Ascending aorta (tissue), 2 donors: ENCODE measurements at regions not wholly inside any gene's neighbourhood (a gene's known extent, or its start where the extent isn't known, plus 50 kb on each side); places are given as distances from the start of the nearest gene placed in this dataset.

Experiments
- DNase-seq, 2 donors: peaks; one replicate each; pipeline ENCODE4 v3.0.0-alpha.2; 2019; ENCODE audit warnings: low spot score in 2 of 2
- H3K27ac ChIP-seq, 2 donors: fragments of 200-600 bp; sonication (generic); one replicate each; pipeline ENCODE4 v1.5.1; 2016 to 2017; ENCODE audit warnings: mild to moderate bottlenecking in 1 of 2
- H3K27me3 ChIP-seq: fragments of 200-600 bp; sonication (generic); one replicate; pipeline ENCODE4 v1.5.1; 2017
- H3K36me3 ChIP-seq, 2 donors: fragments of 200-600 bp; sonication (generic); one replicate each; pipeline ENCODE4 v1.5.1; 2016
- H3K4me1 ChIP-seq, 2 donors: fragments of 200-600 bp; sonication (generic); one replicate each; pipeline ENCODE4 v1.5.1; 2016 to 2017; ENCODE audit warnings: mild to moderate bottlenecking in 1 of 2
- H3K4me3 ChIP-seq, 2 donors: fragments of 200-600 bp; sonication (generic); one replicate each; pipeline ENCODE4 v1.5.1; 2016 to 2017; ENCODE audit warnings: mild to moderate bottlenecking in 1 of 2
- H3K9me3 ChIP-seq, 2 donors: fragments of 200-600 bp; sonication (generic); one replicate each; pipeline ENCODE4 v1.5.1; 2016
- intact Hi-C: fragments of 100-400 bp; cut with DNase I; formaldehyde crosslinking; loops from one replicate; pipeline ENCODE4 v1.15.1; 2023
- TF ChIP-seq, protein P1 (sequence below), 3 experiments: fragments of 200-600 bp in 2 of 3; fragments of 450-650 bp in 1 of 3; sonication (generic) in 2 of 3; IDR thresholded peaks; one replicate each; pipeline ENCODE4 v1.5.1; 2016 to 2019; ENCODE audit warnings: antibody characterized with exemption in 3 of 3, mild to moderate bottlenecking in 1 of 3, moderate library complexity in 1 of 3

DNA sequence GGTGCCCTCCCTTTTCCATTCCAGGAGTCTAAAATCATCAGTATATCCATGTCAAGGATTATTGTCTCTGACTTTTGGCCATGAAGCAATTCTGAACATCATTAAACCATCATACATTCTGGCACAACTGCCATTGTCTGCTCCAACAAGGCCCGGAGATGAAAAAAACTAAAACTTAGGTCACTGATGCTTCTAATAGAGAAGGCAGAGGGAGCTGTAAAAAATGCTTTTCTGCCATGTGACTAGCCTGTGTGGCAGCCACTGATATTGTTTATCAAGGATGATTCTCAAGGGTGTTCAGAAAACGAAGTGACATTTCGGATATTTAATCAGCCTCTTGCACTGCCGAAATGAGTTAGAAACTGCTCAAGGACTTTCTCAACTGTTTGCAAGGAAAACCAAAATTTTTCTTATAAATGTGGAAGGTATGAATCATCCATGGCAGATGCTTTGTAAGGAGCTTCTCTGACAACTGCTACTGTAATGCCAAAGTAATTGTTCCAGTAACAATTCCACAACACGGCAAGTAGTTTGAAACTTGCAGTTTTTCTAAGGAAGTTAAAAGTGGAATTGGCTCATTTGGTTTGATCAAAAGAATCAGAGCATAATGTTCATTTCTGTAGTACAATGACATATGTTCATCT lies 1076.5 kb upstream of the FLRT2 start:
- H3K9me3 ChIP-seq, result no peaks in the 10 kb centered on the region
- intact Hi-C loops, result no loop called here
- no peak overlapping the region for H3K27ac ChIP-seq
- no peaks in the 10 kb centered on the region for H3K27me3 ChIP-seq
- H3K4me1 ChIP-seq, result no peaks in the 10 kb centered on the region
- DNase-seq, result no peak
- H3K36me3 ChIP-seq, result no peaks in the 10 kb centered on the region
- TF ChIP-seq, protein P1, sequence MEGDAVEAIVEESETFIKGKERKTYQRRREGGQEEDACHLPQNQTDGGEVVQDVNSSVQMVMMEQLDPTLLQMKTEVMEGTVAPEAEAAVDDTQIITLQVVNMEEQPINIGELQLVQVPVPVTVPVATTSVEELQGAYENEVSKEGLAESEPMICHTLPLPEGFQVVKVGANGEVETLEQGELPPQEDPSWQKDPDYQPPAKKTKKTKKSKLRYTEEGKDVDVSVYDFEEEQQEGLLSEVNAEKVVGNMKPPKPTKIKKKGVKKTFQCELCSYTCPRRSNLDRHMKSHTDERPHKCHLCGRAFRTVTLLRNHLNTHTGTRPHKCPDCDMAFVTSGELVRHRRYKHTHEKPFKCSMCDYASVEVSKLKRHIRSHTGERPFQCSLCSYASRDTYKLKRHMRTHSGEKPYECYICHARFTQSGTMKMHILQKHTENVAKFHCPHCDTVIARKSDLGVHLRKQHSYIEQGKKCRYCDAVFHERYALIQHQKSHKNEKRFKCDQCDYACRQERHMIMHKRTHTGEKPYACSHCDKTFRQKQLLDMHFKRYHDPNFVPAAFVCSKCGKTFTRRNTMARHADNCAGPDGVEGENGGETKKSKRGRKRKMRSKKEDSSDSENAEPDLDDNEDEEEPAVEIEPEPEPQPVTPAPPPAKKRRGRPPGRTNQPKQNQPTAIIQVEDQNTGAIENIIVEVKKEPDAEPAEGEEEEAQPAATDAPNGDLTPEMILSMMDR (IDR thresholded peaks at IDR 0.05), result no peak
- no peak overlapping the region for H3K4me3 ChIP-seq

DNA sequence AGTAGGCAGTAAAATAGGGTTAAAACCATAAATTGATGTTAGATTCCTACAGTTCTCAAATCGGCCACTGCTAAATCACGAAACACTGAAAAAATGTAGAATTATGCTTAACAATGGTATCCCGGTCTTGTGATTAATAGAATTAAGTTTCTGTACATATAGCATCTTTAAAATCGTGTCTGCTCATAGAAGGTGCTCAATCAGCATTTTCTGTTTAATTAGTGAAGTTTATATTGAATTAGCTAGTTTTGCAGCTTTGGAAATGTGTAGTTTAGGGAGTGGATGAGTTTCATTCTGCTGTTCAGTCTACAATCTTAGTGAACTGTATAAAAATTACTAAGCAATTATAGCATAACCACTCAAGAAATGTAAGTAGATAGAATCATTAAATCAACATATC lies 1075.8 kb upstream of the FLRT2 start:
- DNase-seq, result no peak
- TF ChIP-seq, protein P1 (IDR thresholded peaks at IDR 0.05), result no peak
- no peak overlapping the region for H3K4me3 ChIP-seq
- no peaks in the 10 kb centered on the region for H3K9me3 ChIP-seq
- no peaks in the 10 kb centered on the region for H3K27me3 ChIP-seq
- H3K36me3 ChIP-seq, result no peaks in the 10 kb centered on the region
- no peaks in the 10 kb centered on the region for H3K4me1 ChIP-seq
- H3K27ac ChIP-seq, result no peak overlapping the region
- intact Hi-C loops, result no loop called here

DNA sequence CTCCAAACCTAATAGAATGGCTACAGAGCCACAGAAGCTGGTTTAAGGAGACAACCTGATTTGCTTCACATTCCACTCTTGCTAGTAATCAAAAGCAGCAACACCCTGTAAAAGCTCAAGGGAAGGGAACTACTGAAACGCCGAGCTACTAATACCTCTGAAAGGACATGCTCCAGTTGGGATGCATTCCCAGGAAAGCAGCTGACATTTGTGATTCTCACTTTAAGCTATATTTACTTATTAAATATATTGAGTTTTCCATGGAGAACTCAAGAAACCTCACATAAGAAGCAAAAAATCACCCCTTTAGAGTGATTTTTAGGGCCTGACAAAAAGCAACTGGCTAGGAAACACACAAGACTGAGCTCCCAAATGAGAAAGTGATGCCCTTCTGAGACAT lies 1073.0 kb upstream of the FLRT2 start:
- TF ChIP-seq, protein P1 (IDR thresholded peaks at IDR 0.05), result no peak
- Histone ChIP-seq H3K4me3 (no peak overlapping the region), H3K27me3 (no peaks in the 10 kb centered on the region), H3K4me1 (no peaks in the 10 kb centered on the region), H3K9me3 (no peaks in the 10 kb centered on the region), H3K36me3 (no peaks in the 10 kb centered on the region), H3K27ac (no peak overlapping the region)
- intact Hi-C loops, result no loop called here
- DNase-seq, result no peak

DNA sequence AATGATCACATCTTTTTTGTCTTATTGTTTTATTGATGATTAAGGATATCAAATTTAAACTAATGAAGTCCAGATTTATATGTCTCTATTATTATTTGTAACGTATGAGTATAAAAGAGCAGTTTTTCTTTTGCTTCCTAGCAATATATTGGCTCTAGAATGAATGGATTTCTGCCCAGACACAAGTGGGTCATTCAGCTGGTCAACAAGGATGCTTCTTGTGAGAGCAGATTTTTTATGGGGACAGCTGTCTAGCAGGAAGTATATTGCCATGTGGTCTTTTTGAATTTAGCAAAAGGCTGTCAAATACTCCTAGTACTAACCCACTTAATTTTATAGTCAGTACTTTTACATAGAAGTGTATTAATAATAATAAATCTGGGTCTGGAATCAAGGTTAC lies 1071.1 kb upstream of the FLRT2 start:
- H3K36me3 ChIP-seq, result no peaks in the 10 kb centered on the region
- H3K4me1 ChIP-seq, result no peaks in the 10 kb centered on the region
- DNase-seq, result no peak
- no peak overlapping the region for H3K27ac ChIP-seq
- TF ChIP-seq, protein P1 (IDR thresholded peaks at IDR 0.05), result no peak
- intact Hi-C loops, result no loop called here
- no peak overlapping the region for H3K4me3 ChIP-seq
- no peaks in the 10 kb centered on the region for H3K27me3 ChIP-seq
- H3K9me3 ChIP-seq, result no peaks in the 10 kb centered on the region

DNA sequence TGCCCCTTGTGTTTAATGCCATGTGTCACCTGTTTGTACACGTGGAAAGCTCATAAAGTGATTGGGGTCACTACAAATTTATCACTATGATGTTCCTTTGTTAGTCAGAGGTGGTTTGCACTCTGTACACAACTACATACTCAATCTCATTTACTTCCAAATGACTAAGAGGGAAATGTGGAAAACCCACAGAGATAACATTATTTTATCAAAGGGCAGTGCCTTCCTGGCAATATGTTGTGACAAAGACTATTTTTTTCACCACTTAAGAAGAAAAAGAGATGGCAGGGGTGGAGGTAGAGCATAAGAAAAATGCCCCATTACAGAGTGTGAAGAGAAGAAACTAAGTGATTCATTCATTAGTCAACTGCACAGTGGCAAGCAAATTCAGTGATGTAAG lies 1064.1 kb upstream of the FLRT2 start:
- no peak for DNase-seq
- no peaks in the 10 kb centered on the region for H3K4me1 ChIP-seq
- no peaks in the 10 kb centered on the region for H3K9me3 ChIP-seq
- H3K27ac ChIP-seq, result no peak overlapping the region
- no peaks in the 10 kb centered on the region for H3K27me3 ChIP-seq
- H3K36me3 ChIP-seq, result no peaks in the 10 kb centered on the region
- H3K4me3 ChIP-seq, result no peak overlapping the region
- intact Hi-C loops, result no loop called here
- TF ChIP-seq, protein P1 (IDR thresholded peaks at IDR 0.05), result no peak

DNA sequence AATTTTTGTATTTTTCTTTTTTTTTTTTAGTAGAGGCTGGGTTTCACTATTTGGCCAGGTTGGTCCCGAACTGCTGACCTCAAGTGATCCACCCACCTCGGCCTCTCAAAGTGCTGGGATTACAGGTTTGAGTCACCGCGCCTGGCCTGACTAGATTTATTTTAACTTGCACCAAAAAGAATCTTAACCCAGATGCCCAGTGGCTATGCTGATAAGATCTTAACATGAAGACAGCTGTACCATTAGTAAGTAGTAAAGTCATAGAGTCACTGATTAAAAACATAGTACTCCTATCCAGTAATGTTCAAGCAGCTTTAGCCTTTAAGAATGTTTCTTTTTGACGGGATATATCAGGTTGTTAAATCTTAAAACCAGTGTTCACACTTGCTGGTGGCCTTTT lies 1061.8 kb upstream of the FLRT2 start:
- intact Hi-C loops, result no loop called here
- DNase-seq, result no peak
- no peak overlapping the region for H3K4me3 ChIP-seq
- H3K27me3 ChIP-seq, result no peaks in the 10 kb centered on the region
- no peaks in the 10 kb centered on the region for H3K36me3 ChIP-seq
- H3K27ac ChIP-seq, result no peak overlapping the region
- no peaks in the 10 kb centered on the region for H3K9me3 ChIP-seq
- no peaks in the 10 kb centered on the region for H3K4me1 ChIP-seq
- TF ChIP-seq, protein P1 (IDR thresholded peaks at IDR 0.05), result no peak
